SIG-M5 treated with dmso at 0.1 percent for 504 hours (cell line): ENCODE measurements at regions not wholly inside any gene's neighbourhood (a gene's known extent, or its start where the extent isn't known, plus 50 kb on each side); places are given as distances from the start of the nearest gene placed in this dataset.
"Not testable (repeated sequence)": the region's sequence is repeated elsewhere in the genome, so short reads cannot be mapped to it uniquely, and the experiment has no call there.

Experiments
- DNase-seq: peaks from one replicate; lab custom pipeline; 2025; ENCODE audit not compliant: unreplicated experiment; lab: John Stamatoyannopoulos, UW

GRCh38 chr17:36695082-36695481, 93.7 kb downstream of the MRM1 start:
- DNase-seq, result no peak

- not testable (repeated sequence) for DNase-seq
Measured at GRCh38 chr17:36695710-36696109, 94.3 kb downstream of the MRM1 start.

GRCh38 chr17:36696805-36697204, 95.4 kb downstream of the MRM1 start:
- no peak for DNase-seq

- DNase-seq, result no peak
Measured at GRCh38 chr17:36697903-36698530, 96.6 kb downstream of the MRM1 start.

- DNase-seq, result no peak
Measured at GRCh38 chr17:36701429-36702099, 100.2 kb downstream of the MRM1 start.

GRCh38 chr17:36702636-36703035, 101.3 kb downstream of the MRM1 start:
- no peak for DNase-seq

- peak; percentile 7 for DNase-seq
Measured at GRCh38 chr17:36703860-36704266, 102.5 kb downstream of the MRM1 start.

- no peak for DNase-seq
Measured at GRCh38 chr17:36705283-36705795, 104.0 kb downstream of the MRM1 start.

GRCh38 chr17:36705874-36706731, 104.7 kb downstream of the MRM1 start:
- DNase-seq, result peak; percentile 50

- no peak for DNase-seq
Measured at GRCh38 chr17:36707904-36708303, 106.5 kb downstream of the MRM1 start.

- DNase-seq, result no peak
Measured at GRCh38 chr17:36714789-36715188, 113.4 kb downstream of the MRM1 start.

GRCh38 chr17:36715951-36716350, 114.6 kb downstream of the MRM1 start:
- DNase-seq, result no peak

GRCh38 chr17:36717088-36717487, 115.7 kb downstream of the MRM1 start:
- no peak for DNase-seq

- no peak for DNase-seq
Measured at GRCh38 chr17:36720131-36720530, 118.7 kb downstream of the MRM1 start.

GRCh38 chr17:36721560-36722120, 120.3 kb downstream of the MRM1 start:
- no peak for DNase-seq

GRCh38 chr17:36722121-36722902, 120.9 kb downstream of the MRM1 start:
- peak; percentile 36 for DNase-seq

- no peak for DNase-seq
Measured at GRCh38 chr17:36722903-36723263, 121.5 kb downstream of the MRM1 start.

GRCh38 chr17:36723459-36724025, 122.2 kb downstream of the MRM1 start:
- DNase-seq, result no peak

- DNase-seq, result peak; percentile 10
Measured at GRCh38 chr17:36726199-36726598, 124.8 kb downstream of the MRM1 start.

- no peak for DNase-seq
Measured at GRCh38 chr17:36727052-36727451, 125.7 kb downstream of the MRM1 start.
